ENCODE measurements at regions not wholly inside any gene's neighbourhood (a gene's known extent, or its start where the extent isn't known, plus 50 kb on each side); places are given as distances from the start of the nearest gene placed in this dataset.

GRCh38 chr7:68828575-68828974, 769.7 kb upstream of the AUTS2 start (continued):
- no peak for TF ChIP-seq EGR1 (IDR thresholded peaks at IDR 0.05; ENCODE audit: low read depth in 2 of 2)
- no peak for TF ChIP-seq NR2F2 (IDR thresholded peaks at IDR 0.05)
- no peak for TF ChIP-seq RXRA (IDR thresholded peaks at IDR 0.05)
- no peak for TF ChIP-seq FOXA2 (IDR thresholded peaks at IDR 0.05)
- no peak for TF ChIP-seq JUND (IDR thresholded peaks at IDR 0.05)
- no peak for TF ChIP-seq REST (IDR thresholded peaks at IDR 0.05)

GRCh38 chr7:68833422-68833821, 764.9 kb upstream of the AUTS2 start:
- Histone ChIP-seq H3K4me1 (ENCODE audit: control insufficient read depth in 4 of 4, insufficient read depth in 4 of 4, low read length in 3 of 4) (no peaks in the 10 kb centered on the region), H3K9me3 (ENCODE audit: control insufficient read depth in 4 of 4, low read length in 3 of 4) (no peaks in the 10 kb centered on the region), H3K4me3 (ENCODE audit: low read depth in 1 of 3, low read length in 3 of 3) (no peak overlapping the region), H3K36me3 (ENCODE audit: control insufficient read depth in 4 of 4, insufficient read depth in 3 of 4, low read depth in 1 of 4, low read length in 3 of 4) (no peaks in the 10 kb centered on the region), H3K9ac (ENCODE audit: low read depth in 1 of 2, low read length in 2 of 2) (no peak overlapping the region), H3K27ac (ENCODE audit: low read depth in 1 of 2, low read length in 2 of 2) (no peak overlapping the region), H3K27me3 (ENCODE audit: control insufficient read depth in 4 of 4, insufficient read depth in 4 of 4, low read length in 3 of 4) (no peaks in the 10 kb centered on the region)
- 67% methylated on average over 4 of the region's 4 CpGs for WGBS
- no peak for DNase-seq (ENCODE audit: low spot score)
- TF ChIP-seq RXRA (IDR thresholded peaks at IDR 0.05) (no peak), RAD21 (IDR thresholded peaks at IDR 0.05) (no peak), GABPA (IDR thresholded peaks at IDR 0.05 in 1 of 2, conservative IDR thresholded peaks at IDR 0.05 in 1 of 2) (no peak), YY1 (IDR thresholded peaks at IDR 0.05) (no peak), SP1 (IDR thresholded peaks at IDR 0.05) (no peak)

- H3K4me3 ChIP-seq (ENCODE audit: low read depth in 1 of 3, low read length in 3 of 3) = no peak overlapping the region
- no peak overlapping the region for H3K9ac ChIP-seq (ENCODE audit: low read depth in 1 of 2, low read length in 2 of 2)
- H3K4me1 ChIP-seq (ENCODE audit: control insufficient read depth in 4 of 4, insufficient read depth in 4 of 4, low read length in 3 of 4) = no peaks in the 10 kb centered on the region
- H3K27ac ChIP-seq (ENCODE audit: low read depth in 1 of 2, low read length in 2 of 2) = no peak overlapping the region
- no peaks in the 10 kb centered on the region for H3K27me3 ChIP-seq (ENCODE audit: control insufficient read depth in 4 of 4, insufficient read depth in 4 of 4, low read length in 3 of 4)
- no peaks in the 10 kb centered on the region for H3K36me3 ChIP-seq (ENCODE audit: control insufficient read depth in 4 of 4, insufficient read depth in 3 of 4, low read depth in 1 of 4, low read length in 3 of 4)
- DNase-seq (ENCODE audit: low spot score) = no peak
- TF ChIP-seq ZBTB33 (IDR thresholded peaks at IDR 0.05) (no peak), CTCF (IDR thresholded peaks at IDR 0.05; ENCODE audit: low read depth, low read length, missing input control) (no peak), ATF3 (IDR thresholded peaks at IDR 0.05) (no peak), FOXA2 (IDR thresholded peaks at IDR 0.05) (no peak), NR2F2 (IDR thresholded peaks at IDR 0.05) (no peak), RXRA (IDR thresholded peaks at IDR 0.05) (no peak), REST (IDR thresholded peaks at IDR 0.05) (no peak)
- no peaks in the 10 kb centered on the region for H3K9me3 ChIP-seq (ENCODE audit: control insufficient read depth in 4 of 4, low read length in 3 of 4)
- 97% methylated on average over 9 of the region's 9 CpGs for WGBS
Observed at GRCh38 chr7:68839014-68839413, 759.3 kb upstream of the AUTS2 start.
